Mesothelial cell of epicardium (in vitro differentiated cells): ENCODE measurements at regions not wholly inside any gene's neighbourhood (a gene's known extent, or its start where the extent isn't known, plus 50 kb on each side); places are given as distances from the start of the nearest gene placed in this dataset.
A peak's percentile ranks its signal among the peaks of the same experiment; 100 is the strongest.

ENCODE experiments used
- DNase-seq, 2 experiments: peaks; one replicate each; pipeline ENCODE4 v3.0.0; 2021; ENCODE audit warnings: low spot score in 2 of 2; ENCODE audit not compliant: unreplicated experiment in 2 of 2
- H3K27ac Mint-ChIP-seq: 2 replicates; pipeline ENCODE4 v1.8.0; 2021; ENCODE audit warnings: mixed read lengths
- H3K27me3 Mint-ChIP-seq: 2 replicates; pipeline ENCODE4 v1.8.0; 2021; ENCODE audit warnings: low read depth, mixed read lengths
- H3K36me3 Mint-ChIP-seq: 2 replicates; pipeline ENCODE4 v1.8.0; 2021; ENCODE audit warnings: mixed read lengths
- H3K4me1 Mint-ChIP-seq: 2 replicates; pipeline ENCODE4 v1.8.0; 2021; ENCODE audit warnings: mixed read lengths
- H3K4me3 Mint-ChIP-seq: 2 replicates; pipeline ENCODE4 v1.8.0; 2021; ENCODE audit warnings: mild to moderate bottlenecking, moderate library complexity, mixed read lengths
- H3K9me3 Mint-ChIP-seq: 2 replicates; pipeline ENCODE4 v1.8.0; 2021; ENCODE audit warnings: mixed read lengths
- CTCF ChIP-seq: fragments of 200-600 bp; sonication (generic); IDR thresholded peaks from one replicate; pipeline ENCODE4 v1.5.0; 2021; ENCODE audit warnings: antibody characterized with exemption; ENCODE audit not compliant: unreplicated experiment

- Mint-ChIP-seq H3K27ac (peak overlapping the region; percentile 86), H3K27me3 (no peaks in the 10 kb centered on the region), H3K4me1 (peaks cover 65% of the 10 kb centered on the region), H3K36me3 (no peaks in the 10 kb centered on the region), H3K4me3 (no peak overlapping the region), H3K9me3 (no peaks in the 10 kb centered on the region)
- DNase-seq, result no peak
- no peak for TF ChIP-seq CTCF
Observed at GRCh38 chr6:56370127-56370540, 122.8 kb upstream of the COL21A1 start.

DNA sequence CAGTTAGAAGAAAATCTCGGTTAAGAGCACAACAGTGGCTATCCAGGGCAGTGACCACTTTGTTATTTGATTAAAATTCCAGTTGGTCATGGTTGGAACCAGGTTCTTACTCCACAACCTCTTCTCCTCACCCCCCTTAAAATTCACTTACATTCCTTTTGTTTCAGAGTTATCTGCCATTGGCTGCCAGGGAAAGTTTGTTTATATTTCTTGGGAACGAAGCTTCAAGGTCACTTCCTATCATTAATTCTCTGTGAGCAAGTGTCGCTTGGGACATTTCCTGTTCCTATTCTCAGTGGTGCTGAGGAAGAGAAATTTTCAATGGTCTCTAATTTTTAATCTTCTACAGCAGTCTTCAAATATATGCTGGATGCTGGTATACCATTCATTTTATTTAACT, 121.1 kb upstream of the COL21A1 start:
- Mint-ChIP-seq H3K36me3 (no peaks in the 10 kb centered on the region), H3K27me3 (no peaks in the 10 kb centered on the region), H3K4me3 (no peak overlapping the region), H3K27ac (no peak overlapping the region), H3K4me1 (peaks cover 74% of the 10 kb centered on the region), H3K9me3 (no peaks in the 10 kb centered on the region)
- TF ChIP-seq CTCF, result no peak
- DNase-seq, result no peak

DNA sequence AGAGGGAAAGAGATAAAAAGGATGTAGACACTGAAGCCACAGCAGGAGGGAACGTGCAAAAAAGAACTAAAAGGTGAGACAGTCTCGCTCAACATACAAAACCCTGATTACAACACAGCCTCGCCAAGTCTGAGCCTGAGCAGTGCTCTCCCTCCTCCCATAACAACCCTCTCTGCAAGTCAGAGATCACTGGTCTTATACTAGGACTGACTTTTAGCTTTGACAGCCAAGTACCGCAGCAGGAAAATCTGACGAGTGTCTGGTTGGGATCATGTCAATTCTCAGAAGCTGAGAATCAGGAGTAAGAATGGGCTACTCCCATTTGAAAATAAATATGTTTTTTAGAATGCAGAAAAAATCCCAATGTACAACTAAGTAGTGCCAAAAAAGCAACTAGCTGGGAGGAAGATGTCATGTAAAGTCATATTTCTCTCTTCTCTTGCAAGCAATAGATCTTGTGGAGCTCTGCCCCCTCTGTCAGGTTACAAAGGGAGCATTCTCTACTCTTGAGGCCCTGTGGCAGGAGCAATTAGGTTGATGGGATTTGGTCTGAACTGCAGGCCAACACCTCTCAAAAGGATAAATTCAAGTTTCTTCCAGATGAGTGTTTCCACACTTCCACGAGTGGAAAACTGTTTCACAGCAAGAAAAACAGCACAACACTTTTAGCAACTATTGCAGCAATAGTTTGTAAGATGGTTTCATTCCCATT, 118.9 kb upstream of the COL21A1 start:
- Mint-ChIP-seq H3K4me1 (peaks cover 74% of the 10 kb centered on the region), H3K9me3 (no peaks in the 10 kb centered on the region), H3K27me3 (no peaks in the 10 kb centered on the region), H3K36me3 (no peaks in the 10 kb centered on the region), H3K4me3 (no peak overlapping the region), H3K27ac (peak overlapping the region; percentile 59)
- no peak for TF ChIP-seq CTCF
- no peak for DNase-seq

- DNase-seq, result no peak
- no peak for TF ChIP-seq CTCF
- peaks cover 61% of the 10 kb centered on the region for H3K4me1 Mint-ChIP-seq
- H3K27ac Mint-ChIP-seq, result peak overlapping the region; percentile 68
- no peaks in the 10 kb centered on the region for H3K36me3 Mint-ChIP-seq
- no peaks in the 10 kb centered on the region for H3K27me3 Mint-ChIP-seq
- H3K9me3 Mint-ChIP-seq, result no peaks in the 10 kb centered on the region
- H3K4me3 Mint-ChIP-seq, result no peak overlapping the region
Observed at GRCh38 chr6:56364827-56365339, 117.5 kb upstream of the COL21A1 start.

DNA sequence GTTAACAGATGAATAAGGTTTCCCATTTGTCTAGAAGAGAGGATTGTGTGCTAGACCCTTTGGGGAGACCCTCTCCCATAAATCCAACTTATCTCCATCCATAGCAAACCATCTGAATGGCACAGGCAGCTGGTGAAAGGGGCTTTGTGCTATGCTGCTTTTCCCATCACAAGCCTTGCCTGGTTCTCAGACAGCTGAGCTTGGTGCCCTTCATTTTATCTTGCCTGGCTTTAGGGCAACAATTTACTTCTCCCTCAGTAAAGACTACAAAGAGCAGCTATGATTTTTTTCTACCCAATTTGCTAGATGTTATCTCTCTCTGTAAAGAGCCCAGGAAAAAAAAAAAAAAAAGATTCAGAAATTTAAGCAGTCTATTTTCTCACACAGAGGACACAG, 117.0 kb upstream of the COL21A1 start:
- TF ChIP-seq CTCF, result no peak

More for the DNA sequence above, 117.0 kb upstream of the COL21A1 start:
- no peaks in the 10 kb centered on the region for H3K27me3 Mint-ChIP-seq
- no peaks in the 10 kb centered on the region for H3K36me3 Mint-ChIP-seq
- H3K27ac Mint-ChIP-seq, result peak overlapping the region; percentile 68
- no peak overlapping the region for H3K4me3 Mint-ChIP-seq
- H3K4me1 Mint-ChIP-seq, result peaks cover 61% of the 10 kb centered on the region
- DNase-seq, result no peak
- no peaks in the 10 kb centered on the region for H3K9me3 Mint-ChIP-seq
